GM21381 (cell line): ENCODE measurements at regions not wholly inside any gene's neighbourhood (a gene's known extent, or its start where the extent isn't known, plus 50 kb on each side); places are given as distances from the start of the nearest gene placed in this dataset.
"Not testable (repeated sequence)": the region's sequence is repeated elsewhere in the genome, so short reads cannot be mapped to it uniquely, and the experiment has no call there.

Experiments
- ATAC-seq: cut with Tn5 transposase; IDR thresholded peaks from one replicate; pipeline ENCODE4 v1.9.1; 2021; ENCODE audit warnings: mild to moderate bottlenecking, moderate library complexity; ENCODE audit not compliant: unreplicated experiment

DNA sequence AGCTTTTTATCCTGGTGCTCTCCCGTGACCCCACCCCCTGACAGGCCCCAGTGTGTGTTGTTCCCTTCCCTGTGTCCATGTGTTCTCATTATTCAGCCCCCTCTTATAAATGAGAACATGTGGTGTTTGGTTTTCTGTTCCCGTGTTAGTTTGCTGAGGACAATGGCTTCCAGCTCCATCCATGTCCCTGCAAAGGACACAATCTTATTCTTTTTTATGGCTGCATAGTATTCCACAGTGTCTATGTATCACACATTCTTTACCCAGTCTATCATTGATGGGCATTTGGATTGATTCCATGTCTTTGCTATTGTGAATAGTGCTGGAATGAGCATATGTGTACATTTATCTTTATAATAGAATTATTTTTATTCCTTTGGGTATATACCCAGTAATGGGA is 360.5 kb downstream of the GATA3 start:
- not testable (repeated sequence) for ATAC-seq

GRCh38 chr10:8416192-8416701 is 361.8 kb downstream of the GATA3 start:
- ATAC-seq, result no peak

- ATAC-seq, result no peak
Measured at GRCh38 chr10:8416760-8417159, 362.3 kb downstream of the GATA3 start.

- no peak for ATAC-seq
Measured at GRCh38 chr10:8417631-8418030, 363.1 kb downstream of the GATA3 start.

GRCh38 chr10:8418631-8419030 is 364.1 kb downstream of the GATA3 start:
- ATAC-seq, result no peak

DNA sequence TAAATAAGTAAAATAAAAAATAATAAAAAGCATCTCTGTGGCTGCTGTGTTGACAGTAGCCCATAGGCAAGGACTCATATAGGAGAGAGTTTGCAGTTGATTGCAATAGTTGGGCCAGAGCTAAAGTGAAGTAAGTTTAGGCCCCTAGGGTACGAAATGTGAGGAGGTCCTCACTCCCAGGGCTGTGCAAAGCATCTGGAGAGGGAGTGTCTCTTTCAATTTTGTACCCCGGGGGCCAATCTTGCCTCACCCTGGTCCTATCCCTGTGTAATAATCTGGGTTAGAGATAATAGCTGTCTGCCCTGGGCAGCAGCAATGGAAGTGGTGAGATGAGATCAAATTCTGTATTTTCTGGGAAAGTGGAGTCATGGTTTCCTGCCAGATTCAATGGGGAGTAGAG is 365.7 kb downstream of the GATA3 start:
- no peak for ATAC-seq

DNA sequence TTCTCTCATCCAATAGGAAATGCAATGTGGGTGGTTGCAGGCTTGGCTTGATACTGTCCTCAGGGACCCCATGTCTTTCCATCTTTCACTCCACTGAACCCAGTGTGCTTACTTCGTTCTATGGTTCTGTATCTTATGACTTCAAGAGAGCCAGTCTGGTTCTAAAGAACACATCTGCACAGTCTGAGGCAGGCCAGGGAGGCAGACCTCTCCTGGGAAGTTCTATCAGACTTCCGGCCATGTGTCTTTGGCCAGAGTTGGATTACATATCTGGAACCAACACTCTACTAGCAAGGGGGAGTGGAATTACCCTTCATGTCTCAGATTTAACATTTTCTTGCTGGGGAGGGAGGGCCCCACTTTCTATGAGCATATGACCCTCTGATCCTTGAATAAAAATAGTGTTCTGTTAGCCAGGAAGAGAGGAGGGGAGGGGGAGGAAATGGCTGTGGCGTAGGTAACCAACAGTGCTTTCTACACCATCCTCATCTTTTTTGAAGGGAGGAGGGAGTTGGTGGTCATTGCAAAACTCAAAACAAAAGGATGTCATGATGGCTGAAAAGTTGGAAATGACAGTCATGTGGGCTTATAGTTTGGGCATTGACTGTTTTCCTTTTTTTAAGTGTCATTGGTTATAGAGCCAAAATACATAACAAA is 370.2 kb downstream of the GATA3 start:
- no peak for ATAC-seq

DNA sequence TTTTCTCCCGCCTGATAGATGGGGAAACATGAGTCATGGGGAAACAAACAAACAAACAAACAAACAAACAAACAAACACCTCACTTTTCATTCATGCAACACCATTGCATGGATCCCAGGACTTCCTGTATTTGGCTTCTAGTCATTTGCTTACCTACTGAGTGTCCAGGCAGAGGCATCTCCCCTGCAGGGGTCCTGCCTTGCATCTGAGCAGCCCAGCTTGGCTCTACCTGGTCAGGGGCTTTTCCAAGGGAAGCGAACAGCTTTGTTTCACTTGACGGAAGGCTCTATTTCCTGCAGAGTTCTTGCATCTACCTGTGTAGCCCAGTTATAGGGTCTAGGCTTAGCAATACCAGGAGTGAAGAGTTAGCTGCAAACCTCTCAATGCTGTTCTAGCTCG is 374.2 kb downstream of the GATA3 start:
- ATAC-seq, result no peak

DNA sequence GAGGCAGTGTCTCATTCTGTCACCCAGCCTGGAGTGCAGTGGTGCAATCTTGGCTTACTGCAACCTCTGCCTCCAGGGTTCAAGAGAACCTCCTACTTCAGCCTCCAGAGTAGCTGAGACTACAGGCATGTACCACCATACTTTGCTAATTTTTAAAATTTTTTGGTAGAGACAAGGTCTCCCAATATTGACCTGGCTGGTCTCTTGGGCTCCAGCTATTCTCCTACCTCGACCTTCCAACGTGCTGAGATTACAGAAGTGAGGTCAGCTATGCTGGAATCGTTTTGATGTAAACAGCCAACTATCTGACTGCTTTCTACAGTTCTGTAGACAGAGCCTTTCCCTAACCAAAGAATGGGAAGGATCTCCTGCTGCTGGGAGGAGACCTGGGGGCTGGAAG is 375.8 kb downstream of the GATA3 start:
- ATAC-seq, result no peak

DNA sequence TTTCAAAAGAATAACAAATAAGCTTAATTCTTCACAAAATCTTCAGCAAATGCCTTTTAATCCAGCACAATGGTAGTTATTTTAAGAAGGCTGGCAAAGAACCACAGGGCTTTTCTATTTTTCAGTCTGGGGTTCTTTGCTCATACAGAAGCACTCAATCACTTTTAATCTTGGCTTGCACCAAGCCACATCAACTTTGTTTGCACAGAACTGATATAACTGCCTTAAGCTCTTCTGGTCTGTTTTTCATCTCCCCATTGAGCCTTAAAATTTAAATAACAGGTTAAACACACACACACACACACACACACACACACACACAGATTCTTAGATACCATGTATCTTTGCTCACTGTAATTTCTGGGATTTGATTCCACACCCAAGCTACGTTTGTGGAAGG is 377.0 kb downstream of the GATA3 start:
- no peak for ATAC-seq

- no peak for ATAC-seq
Measured at GRCh38 chr10:8435186-8436055, 380.9 kb downstream of the GATA3 start.

GRCh38 chr10:8437896-8438295 is 383.4 kb downstream of the GATA3 start:
- no peak for ATAC-seq

DNA sequence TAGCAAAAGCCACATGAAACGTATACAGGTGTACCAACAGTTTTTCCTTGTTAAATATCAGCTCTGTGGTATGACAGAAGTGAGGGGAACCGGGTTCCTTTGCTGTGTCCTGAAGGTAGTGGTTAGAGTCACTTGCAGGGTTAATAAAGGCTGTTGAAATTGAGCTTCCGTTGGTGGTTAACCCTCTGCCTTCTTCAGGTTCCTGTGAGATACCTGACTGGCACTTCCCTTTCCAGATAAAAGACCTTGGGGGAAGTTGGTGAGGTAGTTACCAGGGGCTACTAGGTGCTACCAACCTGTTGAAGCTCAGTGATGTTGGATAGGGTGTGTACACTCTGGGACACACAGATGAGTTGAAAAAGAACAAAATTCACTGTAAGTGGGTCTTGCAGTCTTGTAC is 384.1 kb downstream of the GATA3 start:
- no peak for ATAC-seq

DNA sequence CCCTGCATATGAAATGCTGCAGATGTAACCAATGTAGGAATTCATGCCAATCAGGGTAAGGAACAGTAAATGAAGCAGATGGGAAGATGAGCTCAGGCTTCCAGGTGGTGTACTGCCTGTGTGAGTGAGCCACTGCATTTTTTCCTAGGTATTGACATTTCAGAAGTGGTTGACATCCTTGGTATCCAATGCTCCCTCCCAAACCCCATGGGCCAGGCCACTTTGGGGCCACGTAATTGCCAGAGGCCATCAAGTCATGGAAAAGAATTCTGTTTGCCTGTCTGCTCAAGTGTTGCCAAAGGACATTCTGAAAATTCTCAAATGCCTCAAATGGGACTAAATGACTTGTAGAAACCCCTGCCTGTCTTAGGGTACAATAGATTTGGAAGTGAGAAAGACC is 384.6 kb downstream of the GATA3 start:
- no peak for ATAC-seq

GRCh38 chr10:8444630-8445029 is 390.1 kb downstream of the GATA3 start:
- no peak for ATAC-seq

DNA sequence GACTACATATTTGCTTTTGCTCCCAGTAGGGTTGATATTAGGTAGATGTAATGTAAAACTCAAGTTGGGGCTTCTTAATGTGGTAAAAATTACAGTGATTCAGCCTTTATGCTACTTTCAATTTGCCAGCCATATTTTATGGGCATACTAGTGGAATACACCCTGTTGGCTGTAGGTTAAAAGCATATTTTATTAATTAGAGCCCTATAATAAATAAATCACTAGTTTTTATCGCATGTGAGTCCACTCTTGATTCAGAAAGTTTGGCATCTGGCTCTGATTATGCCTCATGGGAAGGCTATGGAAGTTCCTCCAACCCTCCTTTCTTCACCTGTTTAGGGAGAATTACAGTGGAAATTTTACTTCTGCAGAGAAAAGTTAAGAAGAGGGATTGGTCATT is 390.9 kb downstream of the GATA3 start:
- ATAC-seq, result no peak

GRCh38 chr10:8449909-8450308 is 395.4 kb downstream of the GATA3 start:
- ATAC-seq, result no peak

GRCh38 chr10:8453587-8453986 is 399.1 kb downstream of the GATA3 start:
- no peak for ATAC-seq

- no peak for ATAC-seq
Measured at GRCh38 chr10:8454357-8454756, 399.9 kb downstream of the GATA3 start.

DNA sequence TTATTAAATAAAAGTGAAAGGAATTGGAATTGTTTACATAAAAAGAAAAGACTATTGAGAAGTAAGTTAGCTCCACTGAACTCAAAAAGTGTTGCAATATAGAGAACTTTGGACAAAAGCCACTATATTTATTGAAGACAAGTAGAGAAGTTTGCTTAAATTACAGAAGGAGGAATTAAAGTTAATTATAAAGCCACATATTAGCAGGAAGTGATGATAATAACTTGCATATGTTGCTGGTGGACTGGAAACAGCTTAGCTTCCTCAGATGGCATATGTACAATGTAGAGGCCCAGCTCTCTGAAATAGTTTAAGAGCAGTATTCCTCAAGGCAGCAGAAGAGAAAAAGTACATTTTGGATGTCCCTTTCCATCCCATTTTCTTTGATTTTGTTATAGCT is 400.7 kb downstream of the GATA3 start:
- ATAC-seq, result no peak

DNA sequence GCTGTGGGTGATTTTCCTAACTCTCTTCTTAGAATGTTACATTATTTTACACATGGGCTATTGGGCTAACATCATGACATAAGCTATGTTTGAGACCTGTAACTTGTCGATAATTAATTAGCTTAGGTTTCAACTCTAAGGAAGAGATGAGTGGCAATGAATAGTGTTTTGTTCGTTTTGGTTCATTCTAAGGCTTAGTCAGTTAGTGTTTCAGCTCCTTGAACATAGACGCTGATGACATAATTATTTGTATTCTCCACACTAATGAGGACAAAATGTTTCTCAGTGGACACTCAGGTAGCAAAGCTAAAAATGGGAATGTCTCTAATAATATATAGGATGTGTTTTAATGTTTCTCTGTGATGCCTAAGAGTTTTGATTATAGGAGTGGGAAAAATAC is 401.9 kb downstream of the GATA3 start:
- ATAC-seq, result no peak

DNA sequence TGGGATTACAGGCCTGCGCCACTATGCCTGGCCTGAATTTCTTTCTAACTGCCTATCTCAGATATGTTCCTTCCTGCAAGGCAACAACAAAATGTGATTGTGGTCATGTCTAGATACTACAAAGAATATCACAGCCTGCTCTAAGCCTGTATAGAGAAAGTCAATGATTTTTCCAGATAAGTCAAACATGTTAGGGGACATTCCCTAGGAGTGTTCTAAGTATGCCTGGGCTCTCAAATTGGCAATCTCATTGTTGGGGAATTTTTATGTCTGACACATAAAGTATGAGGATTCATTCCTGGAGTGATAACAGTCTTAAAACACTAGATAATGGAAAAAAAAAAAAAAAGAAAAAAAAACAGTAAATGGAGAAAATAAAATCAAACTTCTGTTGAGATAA is 406.1 kb downstream of the GATA3 start:
- ATAC-seq, result no peak
